ENCODE measurements at regions not wholly inside any gene's neighbourhood (a gene's known extent, or its start where the extent isn't known, plus 50 kb on each side); places are given as distances from the start of the nearest gene placed in this dataset.

DNA sequence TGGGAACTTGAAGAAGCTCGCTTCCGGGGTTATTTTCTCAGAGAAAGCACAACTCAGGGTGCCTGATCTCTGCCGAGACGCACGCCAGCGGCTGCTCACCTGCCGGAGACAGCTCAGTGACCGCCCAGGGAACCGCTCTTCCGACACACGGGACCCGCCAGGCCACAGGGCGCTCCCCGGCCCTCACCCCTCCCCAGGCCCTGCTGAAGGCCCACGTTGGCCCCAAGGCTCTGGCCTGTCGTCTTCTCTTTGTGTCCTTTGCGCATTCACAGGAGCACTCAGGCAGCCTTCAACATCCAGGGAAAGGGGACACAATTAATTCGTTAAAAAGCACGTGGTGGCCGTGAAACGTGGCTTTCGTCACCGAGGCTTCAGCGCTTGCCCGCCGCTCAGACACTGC is 276.3 kb upstream of the SALL3 start:
- no peaks in the 10 kb centered on the region for H3K4me1 ChIP-seq (ENCODE audit: low read depth, poor library complexity, severe bottlenecking)
- H3K9ac ChIP-seq: no peak overlapping the region
- H3K79me2 ChIP-seq (ENCODE audit: insufficient read depth, low read depth): no peaks in the 10 kb centered on the region

DNA sequence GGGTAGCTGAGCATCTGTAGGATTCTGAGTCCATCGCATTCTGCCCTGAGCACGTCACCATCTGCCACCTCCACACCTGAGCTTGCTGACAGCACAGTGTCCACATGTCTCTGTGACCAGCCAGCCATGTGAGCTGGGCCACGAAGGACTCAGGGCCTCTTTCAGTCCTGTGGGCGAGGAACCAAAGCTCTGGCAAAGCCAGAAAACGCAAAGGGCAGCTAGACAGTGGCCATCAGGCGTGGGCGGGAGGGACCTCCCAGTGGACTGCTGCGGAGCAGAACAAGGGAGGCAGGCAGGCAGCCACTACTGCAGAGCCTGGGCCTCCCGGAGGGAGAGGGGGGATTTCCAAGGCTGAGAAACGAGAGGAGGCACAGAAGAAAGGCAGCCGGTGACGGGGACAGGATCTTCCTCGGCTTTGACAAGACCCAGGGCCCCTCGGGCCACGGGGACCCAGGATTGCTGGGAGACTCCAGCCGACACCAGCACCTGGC is 274.6 kb upstream of the SALL3 start:
- TF ChIP-seq, protein P1, sequence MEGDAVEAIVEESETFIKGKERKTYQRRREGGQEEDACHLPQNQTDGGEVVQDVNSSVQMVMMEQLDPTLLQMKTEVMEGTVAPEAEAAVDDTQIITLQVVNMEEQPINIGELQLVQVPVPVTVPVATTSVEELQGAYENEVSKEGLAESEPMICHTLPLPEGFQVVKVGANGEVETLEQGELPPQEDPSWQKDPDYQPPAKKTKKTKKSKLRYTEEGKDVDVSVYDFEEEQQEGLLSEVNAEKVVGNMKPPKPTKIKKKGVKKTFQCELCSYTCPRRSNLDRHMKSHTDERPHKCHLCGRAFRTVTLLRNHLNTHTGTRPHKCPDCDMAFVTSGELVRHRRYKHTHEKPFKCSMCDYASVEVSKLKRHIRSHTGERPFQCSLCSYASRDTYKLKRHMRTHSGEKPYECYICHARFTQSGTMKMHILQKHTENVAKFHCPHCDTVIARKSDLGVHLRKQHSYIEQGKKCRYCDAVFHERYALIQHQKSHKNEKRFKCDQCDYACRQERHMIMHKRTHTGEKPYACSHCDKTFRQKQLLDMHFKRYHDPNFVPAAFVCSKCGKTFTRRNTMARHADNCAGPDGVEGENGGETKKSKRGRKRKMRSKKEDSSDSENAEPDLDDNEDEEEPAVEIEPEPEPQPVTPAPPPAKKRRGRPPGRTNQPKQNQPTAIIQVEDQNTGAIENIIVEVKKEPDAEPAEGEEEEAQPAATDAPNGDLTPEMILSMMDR (conservative IDR thresholded peaks at IDR 0.05; ENCODE audit: low read depth, low read length): no peak
- no peak overlapping the region for H2AFZ ChIP-seq (ENCODE audit: low read depth)
- H3K27ac ChIP-seq: no peak overlapping the region
- H3K4me1 ChIP-seq (ENCODE audit: low read depth, poor library complexity, severe bottlenecking): no peaks in the 10 kb centered on the region
- no peak overlapping the region for H3K9ac ChIP-seq
- no peak overlapping the region for H3K4me3 ChIP-seq (IDR thresholded peaks at IDR 0.05; ENCODE audit: insufficient read depth, low read depth, low read length)
- H3K27me3 ChIP-seq (ENCODE audit: insufficient read depth, low read depth): no peaks in the 10 kb centered on the region
- H3K79me2 ChIP-seq (ENCODE audit: insufficient read depth, low read depth): no peaks in the 10 kb centered on the region
- no peaks in the 10 kb centered on the region for H4K20me1 ChIP-seq (ENCODE audit: insufficient read depth)
- H3K36me3 ChIP-seq (ENCODE audit: insufficient read depth): no peaks in the 10 kb centered on the region
- no peak overlapping the region for H3K4me2 ChIP-seq

More for the DNA sequence above, 276.3 kb upstream of the SALL3 start:
- no peak overlapping the region for H3K4me2 ChIP-seq
- no peaks in the 10 kb centered on the region for H3K36me3 ChIP-seq (ENCODE audit: insufficient read depth)
- no peaks in the 10 kb centered on the region for H4K20me1 ChIP-seq (ENCODE audit: insufficient read depth)
- H2AFZ ChIP-seq (ENCODE audit: low read depth): no peak overlapping the region
- TF ChIP-seq, protein P1 (conservative IDR thresholded peaks at IDR 0.05; ENCODE audit: low read depth, low read length): no peak
- no peak overlapping the region for H3K27ac ChIP-seq
- H3K27me3 ChIP-seq (ENCODE audit: insufficient read depth, low read depth): no peaks in the 10 kb centered on the region
- H3K4me3 ChIP-seq (IDR thresholded peaks at IDR 0.05; ENCODE audit: insufficient read depth, low read depth, low read length): no peak overlapping the region

DNA sequence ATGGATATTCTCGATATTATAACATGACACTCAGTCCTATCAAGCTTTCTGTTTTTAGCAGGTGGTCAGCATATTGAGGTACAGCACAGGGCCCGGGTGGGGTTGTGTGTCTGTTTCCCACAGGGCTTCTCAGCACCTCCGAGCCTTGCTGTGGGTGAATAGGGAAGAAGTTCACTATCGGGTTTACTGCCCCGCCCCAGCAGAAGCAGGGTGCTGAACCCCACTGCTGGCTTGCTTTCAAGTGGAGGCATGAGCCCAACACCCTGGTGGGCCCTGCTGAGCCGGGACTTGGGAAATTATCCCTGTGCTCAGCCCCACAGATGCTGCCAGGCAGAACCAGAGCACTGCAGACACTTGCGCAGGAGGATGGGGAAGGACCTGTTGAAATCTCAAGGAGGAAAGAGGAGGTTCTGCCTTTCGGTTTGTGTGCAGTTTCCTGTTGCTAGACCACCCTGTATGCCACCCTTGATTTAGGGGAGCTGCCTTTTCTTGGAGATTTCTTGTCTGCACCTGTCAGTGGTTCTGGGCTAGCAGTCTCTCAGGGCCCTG is 270.3 kb upstream of the SALL3 start:
- Histone ChIP-seq H3K4me3 (IDR thresholded peaks at IDR 0.05; ENCODE audit: insufficient read depth, low read depth, low read length) (no peak overlapping the region), H3K4me1 (ENCODE audit: low read depth, poor library complexity, severe bottlenecking) (peaks cover under 1% of the 10 kb centered on the region), H3K27me3 (ENCODE audit: insufficient read depth, low read depth) (no peaks in the 10 kb centered on the region), H3K4me2 (no peak overlapping the region), H3K79me2 (ENCODE audit: insufficient read depth, low read depth) (no peaks in the 10 kb centered on the region), H2AFZ (ENCODE audit: low read depth) (no peak overlapping the region), H3K27ac (no peak overlapping the region), H4K20me1 (ENCODE audit: insufficient read depth) (no peaks in the 10 kb centered on the region), H3K36me3 (ENCODE audit: insufficient read depth) (no peaks in the 10 kb centered on the region), H3K9ac (no peak overlapping the region)
- TF ChIP-seq, protein P1 (conservative IDR thresholded peaks at IDR 0.05; ENCODE audit: low read depth, low read length): no peak

DNA sequence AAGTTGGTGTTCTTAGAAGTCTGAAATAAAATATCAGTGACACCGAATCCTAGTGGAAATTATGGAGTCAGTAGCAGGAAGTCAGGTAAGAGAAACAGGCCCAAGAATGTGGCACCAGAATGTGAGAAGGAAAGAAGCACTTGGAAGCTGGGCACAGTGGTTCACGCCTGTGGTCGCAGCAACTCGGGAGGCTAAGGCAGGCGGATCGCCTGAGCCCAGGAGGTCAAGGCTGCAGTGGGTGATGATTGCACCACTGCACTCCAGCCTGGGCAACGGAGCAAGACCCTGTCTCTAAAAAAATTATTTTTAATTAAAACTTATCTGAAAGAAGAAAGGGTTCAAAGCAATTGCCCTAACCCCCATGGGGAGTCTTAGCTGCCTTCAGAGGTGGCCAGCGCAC is 268.3 kb upstream of the SALL3 start:
- Histone ChIP-seq H2AFZ (ENCODE audit: low read depth) (no peak overlapping the region), H3K9ac (no peak overlapping the region), H3K4me1 (ENCODE audit: low read depth, poor library complexity, severe bottlenecking) (peaks cover 20% of the 10 kb centered on the region), H3K79me2 (ENCODE audit: insufficient read depth, low read depth) (no peaks in the 10 kb centered on the region), H3K36me3 (ENCODE audit: insufficient read depth) (no peaks in the 10 kb centered on the region), H4K20me1 (ENCODE audit: insufficient read depth) (no peaks in the 10 kb centered on the region), H3K4me3 (IDR thresholded peaks at IDR 0.05; ENCODE audit: insufficient read depth, low read depth, low read length) (no peak overlapping the region), H3K4me2 (no peak overlapping the region), H3K27ac (no peak overlapping the region), H3K27me3 (ENCODE audit: insufficient read depth, low read depth) (no peaks in the 10 kb centered on the region)
- TF ChIP-seq, protein P1 (conservative IDR thresholded peaks at IDR 0.05; ENCODE audit: low read depth, low read length): no peak

Data from KMS-11 (cell line).